Stomach smooth muscle (tissue), 2 donors: ENCODE measurements at regions not wholly inside any gene's neighbourhood (a gene's known extent, or its start where the extent isn't known, plus 50 kb on each side); places are given as distances from the start of the nearest gene placed in this dataset.
"Not testable (repeated sequence)": the region's sequence is repeated elsewhere in the genome, so short reads cannot be mapped to it uniquely, and the experiment has no call there.

Source experiments
- H3K27ac ChIP-seq: one replicate; pipeline ENCODE4 v1.7.0; 2013; ENCODE audit warnings: mild to moderate bottlenecking, low read length, inconsistent platforms
- H3K27me3 ChIP-seq, 2 donors: one replicate each; pipeline ENCODE4 v1.7.0; 2013; ENCODE audit warnings: low read length in 2 of 2; ENCODE audit not compliant: insufficient read depth in 2 of 2, control insufficient read depth in 1 of 2
- H3K36me3 ChIP-seq, 2 donors: one replicate each; pipeline ENCODE4 v1.7.0; 2013; ENCODE audit warnings: low read length in 2 of 2; ENCODE audit not compliant: control insufficient read depth in 2 of 2, insufficient read depth in 2 of 2
- H3K4me1 ChIP-seq: one replicate; pipeline ENCODE4 v1.7.0; 2013; ENCODE audit warnings: low read length; ENCODE audit not compliant: control insufficient read depth, insufficient read depth
- H3K4me3 ChIP-seq, 2 donors: one replicate each; pipeline ENCODE4 v1.7.0; 2013; ENCODE audit warnings: low read length in 2 of 2
- H3K9ac ChIP-seq, 2 donors: one replicate each; pipeline ENCODE4 v1.7.0; 2013; ENCODE audit warnings: low read length in 2 of 2, mild to moderate bottlenecking in 1 of 2
- H3K9me3 ChIP-seq, 2 donors: one replicate each; pipeline ENCODE4 v1.7.0; 2013; ENCODE audit warnings: low read length in 2 of 2; ENCODE audit not compliant: control insufficient read depth in 2 of 2
- donor health status: healthy.
- donor health status: Pancreatic carcinoma.

- Histone ChIP-seq H3K9ac (no peak overlapping the region), H3K4me3 (no peak overlapping the region), H3K27me3 (no peaks in the 10 kb centered on the region), H3K9me3 (no peaks in the 10 kb centered on the region), H3K36me3 (no peaks in the 10 kb centered on the region), H3K27ac (no peak overlapping the region), H3K4me1 (no peaks in the 10 kb centered on the region)
Observed at GRCh38 chr14:86065407-86065806, 535.5 kb downstream of the FLRT2 start.

GRCh38 chr14:86064595-86064994, 534.7 kb downstream of the FLRT2 start:
- H3K4me3 ChIP-seq, H3K9ac ChIP-seq, H3K36me3 ChIP-seq, H3K27me3 ChIP-seq, H3K4me1 ChIP-seq, H3K27ac ChIP-seq, H3K9me3 ChIP-seq: not testable (repeated sequence)

DNA sequence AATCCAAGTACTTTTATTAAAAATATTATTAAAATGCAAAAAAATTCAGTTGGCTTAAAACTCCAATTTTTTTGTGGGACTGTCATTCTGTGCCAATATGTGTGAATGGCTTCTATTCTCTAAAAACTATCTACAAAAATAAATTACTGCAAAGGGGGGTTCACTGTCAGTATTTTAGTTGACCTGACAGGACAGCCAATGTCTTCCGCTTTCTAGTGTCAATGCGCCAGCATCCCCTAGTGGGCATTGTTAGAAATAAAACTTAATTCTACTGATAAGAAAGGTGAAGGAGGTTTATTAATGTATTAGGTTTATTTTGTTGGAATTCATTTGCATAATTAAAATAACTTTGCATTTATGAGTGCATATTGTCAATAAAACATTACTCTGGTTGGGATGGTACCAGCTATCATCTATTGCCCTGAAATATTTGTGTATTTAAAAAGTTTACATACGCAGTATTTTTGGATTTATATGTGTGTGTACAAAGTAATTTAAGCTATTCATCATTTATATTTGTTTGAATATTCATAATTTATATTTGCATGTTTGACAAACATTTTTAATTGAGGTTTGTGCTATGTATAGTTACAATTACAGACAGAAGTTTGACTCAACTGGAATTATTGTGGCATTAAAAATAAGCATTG, 527.2 kb downstream of the FLRT2 start:
- Histone ChIP-seq H3K9me3 (no peaks in the 10 kb centered on the region), H3K9ac (no peak overlapping the region), H3K27ac (no peak overlapping the region), H3K4me3 (no peak overlapping the region), H3K27me3 (no peaks in the 10 kb centered on the region), H3K4me1 (no peaks in the 10 kb centered on the region), H3K36me3 (no peaks in the 10 kb centered on the region)

- no peaks in the 10 kb centered on the region for H3K36me3 ChIP-seq
- no peak overlapping the region for H3K4me3 ChIP-seq
- no peaks in the 10 kb centered on the region for H3K4me1 ChIP-seq
- no peak overlapping the region for H3K9ac ChIP-seq
- H3K27ac ChIP-seq: no peak overlapping the region
- H3K9me3 ChIP-seq: no peaks in the 10 kb centered on the region
- H3K27me3 ChIP-seq: no peaks in the 10 kb centered on the region
Observed at GRCh38 chr14:86055512-86056075, 525.6 kb downstream of the FLRT2 start.

- H3K36me3 ChIP-seq: no peaks in the 10 kb centered on the region
- H3K27me3 ChIP-seq: no peaks in the 10 kb centered on the region
- H3K27ac ChIP-seq: no peak overlapping the region
- H3K9me3 ChIP-seq: no peaks in the 10 kb centered on the region
- H3K4me1 ChIP-seq: no peaks in the 10 kb centered on the region
- H3K4me3 ChIP-seq: no peak overlapping the region
- H3K9ac ChIP-seq: no peak overlapping the region
Observed at GRCh38 chr14:86052868-86053267, 522.9 kb downstream of the FLRT2 start.

DNA sequence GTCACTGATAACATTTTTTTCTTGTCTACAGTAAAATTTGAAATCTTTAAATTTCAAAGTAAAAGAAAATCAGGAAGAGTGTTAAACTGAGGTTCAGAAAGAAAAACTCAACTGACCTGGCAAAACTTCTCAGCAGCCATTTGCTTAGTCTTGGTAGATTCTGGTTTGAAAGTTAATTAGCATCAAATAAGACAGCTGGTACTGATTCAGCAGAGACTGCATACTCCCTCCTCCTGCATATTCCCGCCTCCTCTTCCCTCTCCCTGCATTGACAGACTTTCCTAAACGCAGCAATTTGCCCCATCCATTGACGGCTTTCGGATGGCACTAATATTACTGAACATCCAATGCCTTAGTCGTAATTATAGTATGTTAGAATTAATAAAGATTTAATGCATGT, 520.8 kb downstream of the FLRT2 start:
- no peaks in the 10 kb centered on the region for H3K9me3 ChIP-seq
- H3K27me3 ChIP-seq: no peaks in the 10 kb centered on the region
- no peak overlapping the region for H3K4me3 ChIP-seq
- no peak overlapping the region for H3K27ac ChIP-seq
- H3K9ac ChIP-seq: no peak overlapping the region
- no peaks in the 10 kb centered on the region for H3K4me1 ChIP-seq
- H3K36me3 ChIP-seq: no peaks in the 10 kb centered on the region

DNA sequence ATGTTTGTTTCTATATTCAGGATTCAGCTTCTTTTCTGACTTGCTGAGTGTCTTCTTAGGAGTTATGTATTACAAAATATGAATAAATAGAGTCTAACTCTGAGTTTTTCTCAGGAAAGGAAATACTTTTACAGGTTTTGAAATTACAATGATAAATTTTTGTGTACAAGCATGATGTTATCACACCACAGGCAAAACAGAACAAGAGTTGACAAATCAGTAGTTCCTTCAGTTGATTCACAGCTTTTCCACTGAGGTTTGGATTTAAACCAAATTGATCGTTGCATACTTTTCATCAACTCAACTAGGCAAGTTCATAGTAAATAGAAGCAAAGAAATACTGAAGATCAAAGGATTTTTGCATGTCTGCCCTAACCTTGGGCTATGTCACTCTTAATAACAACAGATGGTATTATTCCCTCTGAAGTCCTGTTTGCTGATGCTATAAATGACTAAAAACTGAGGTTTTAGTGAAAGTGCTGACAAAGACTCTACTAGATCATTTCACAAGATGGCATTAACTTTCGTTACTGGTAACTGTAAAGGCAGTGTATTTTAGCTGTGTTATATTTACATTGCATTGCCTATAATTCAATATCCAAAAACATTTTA, 520.2 kb downstream of the FLRT2 start:
- no peaks in the 10 kb centered on the region for H3K36me3 ChIP-seq
- H3K9me3 ChIP-seq: no peaks in the 10 kb centered on the region
- no peaks in the 10 kb centered on the region for H3K27me3 ChIP-seq
- H3K4me3 ChIP-seq: no peak overlapping the region
- H3K27ac ChIP-seq: no peak overlapping the region
- H3K4me1 ChIP-seq: no peaks in the 10 kb centered on the region
- H3K9ac ChIP-seq: no peak overlapping the region

DNA sequence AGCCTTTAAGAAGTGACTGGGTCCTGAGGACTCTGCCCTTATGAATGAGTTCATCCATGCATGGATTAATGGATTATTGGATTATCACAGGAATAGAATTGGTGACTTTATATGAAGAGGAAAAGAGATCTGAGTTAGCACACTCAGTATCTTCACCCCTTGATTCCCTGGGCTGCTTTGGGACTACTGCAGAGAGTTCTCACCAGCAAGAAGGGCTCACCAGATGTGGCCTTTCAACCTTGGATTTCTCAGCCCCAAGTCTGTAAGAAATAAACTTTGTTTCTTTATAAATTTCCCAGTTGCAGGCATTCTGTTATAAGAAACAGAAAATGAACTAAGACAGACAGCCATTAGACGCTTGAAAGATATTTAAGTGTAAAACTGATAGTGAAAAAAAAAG, 509.2 kb downstream of the FLRT2 start:
- no peak overlapping the region for H3K27ac ChIP-seq
- H3K27me3 ChIP-seq: no peaks in the 10 kb centered on the region

DNA sequence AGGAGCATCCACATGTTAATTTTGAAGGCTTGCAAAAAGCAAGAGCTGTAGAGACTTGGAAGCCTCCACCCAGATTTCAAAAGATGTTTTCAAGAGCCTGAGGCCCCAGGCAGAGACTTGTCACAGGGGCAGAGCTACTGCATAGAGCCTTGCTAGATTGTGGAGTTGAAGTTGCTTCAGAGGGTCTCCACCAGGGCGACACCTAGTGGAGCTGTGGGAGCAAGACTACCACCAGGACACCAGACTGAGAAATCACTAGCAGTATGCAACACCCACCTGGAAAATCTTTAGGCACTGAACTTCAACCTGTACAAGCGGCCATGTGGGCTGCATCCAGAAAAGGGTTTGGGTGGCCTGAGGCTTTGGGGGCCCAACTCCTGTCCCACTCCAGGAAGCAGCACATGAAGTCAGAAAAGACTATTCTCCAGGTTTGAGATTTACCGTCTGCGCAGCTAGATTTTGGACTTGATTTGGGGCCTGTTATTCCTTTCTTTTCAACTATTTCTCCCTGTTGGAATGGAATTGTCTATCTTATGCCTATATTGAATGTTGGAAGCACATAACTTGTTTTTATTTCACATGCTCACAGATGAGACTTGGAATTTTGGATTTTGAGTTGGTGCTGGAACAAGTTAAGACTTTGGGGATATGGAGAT, 508.6 kb downstream of the FLRT2 start:
- no peak overlapping the region for H3K4me3 ChIP-seq
- H3K9me3 ChIP-seq: no peaks in the 10 kb centered on the region
- no peak overlapping the region for H3K9ac ChIP-seq
- no peak overlapping the region for H3K27ac ChIP-seq
- H3K27me3 ChIP-seq: no peaks in the 10 kb centered on the region
- no peaks in the 10 kb centered on the region for H3K36me3 ChIP-seq
- H3K4me1 ChIP-seq: no peaks in the 10 kb centered on the region

More for the DNA sequence above, 509.2 kb downstream of the FLRT2 start:
- Histone ChIP-seq H3K4me3 (no peak overlapping the region), H3K9me3 (no peaks in the 10 kb centered on the region), H3K36me3 (no peaks in the 10 kb centered on the region), H3K9ac (no peak overlapping the region), H3K4me1 (no peaks in the 10 kb centered on the region)

- Histone ChIP-seq H3K36me3 (no peaks in the 10 kb centered on the region), H3K27me3 (no peaks in the 10 kb centered on the region), H3K9ac (no peak overlapping the region), H3K27ac (no peak overlapping the region), H3K4me1 (no peaks in the 10 kb centered on the region), H3K4me3 (no peak overlapping the region), H3K9me3 (no peaks in the 10 kb centered on the region)
Observed at GRCh38 chr14:86035882-86036281, 505.9 kb downstream of the FLRT2 start.

DNA sequence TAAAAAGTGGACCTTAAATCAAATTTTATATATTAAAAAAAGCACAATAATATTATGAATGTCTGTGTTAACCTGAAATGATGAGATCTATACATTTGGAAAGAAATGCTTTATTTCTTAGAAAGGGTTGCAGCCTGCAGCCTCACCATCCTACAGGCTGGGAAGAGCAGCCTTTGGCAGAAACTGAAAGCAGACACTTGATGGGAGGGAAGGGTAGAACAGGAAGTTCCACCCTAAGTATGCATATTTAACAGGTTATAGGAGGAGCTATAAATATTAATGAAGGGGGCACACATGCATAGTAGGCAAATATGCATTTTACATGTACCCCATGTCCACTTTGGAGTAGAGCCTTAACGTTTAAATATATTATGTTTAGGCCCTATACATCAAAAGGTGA, 498.0 kb downstream of the FLRT2 start:
- Histone ChIP-seq H3K27me3 (no peaks in the 10 kb centered on the region), H3K9me3 (peaks cover 0 to 2% of the 10 kb centered on the region in 2 donors), H3K4me1 (no peaks in the 10 kb centered on the region), H3K4me3 (no peak overlapping the region), H3K27ac (no peak overlapping the region), H3K9ac (no peak overlapping the region), H3K36me3 (no peaks in the 10 kb centered on the region)
